ENCODE measurements at regions not wholly inside any gene's neighbourhood (a gene's known extent, or its start where the extent isn't known, plus 50 kb on each side); places are given as distances from the start of the nearest gene placed in this dataset.

DNA sequence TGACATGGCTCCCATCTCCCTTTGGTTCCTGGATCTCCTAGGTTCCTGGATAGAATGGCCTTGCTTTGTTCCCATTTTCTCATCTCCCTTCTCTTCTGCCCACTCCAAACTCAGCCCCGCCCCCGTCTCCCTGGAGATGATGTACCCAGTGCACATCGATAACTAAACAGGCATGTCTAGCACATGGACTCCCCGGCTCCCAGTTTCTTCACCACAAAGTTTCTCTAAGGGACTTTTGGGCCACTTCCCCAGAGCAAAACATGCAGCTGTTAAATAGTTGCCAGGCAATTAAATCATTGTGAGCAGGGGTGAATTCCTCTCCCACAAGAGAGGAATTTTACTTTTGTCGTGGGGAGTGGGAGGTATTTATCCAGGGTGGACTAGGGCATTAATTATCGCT, 259.0 kb downstream of the GADD45G start:
- no peaks in the 10 kb centered on the region for H3K9me3 ChIP-seq (ENCODE audit: control insufficient read depth, insufficient read depth, low read depth, low read length)
- no peaks in the 10 kb centered on the region for H3K27me3 ChIP-seq (ENCODE audit: control insufficient read depth, insufficient read depth, low read length)
- no peak overlapping the region for H3K4me3 ChIP-seq (ENCODE audit: low read depth, low read length)
- no peak overlapping the region for H3K9ac ChIP-seq (ENCODE audit: low read length)
- no peaks in the 10 kb centered on the region for H3K36me3 ChIP-seq (ENCODE audit: control insufficient read depth, insufficient read depth, low read length)
- peaks cover 3% of the 10 kb centered on the region; the same call in 1 of the 2 replicates for H3K4me1 ChIP-seq (ENCODE audit: control insufficient read depth, insufficient read depth, low read length)
- no peak overlapping the region for H3K27ac ChIP-seq (ENCODE audit: low read depth, low read length)

DNA sequence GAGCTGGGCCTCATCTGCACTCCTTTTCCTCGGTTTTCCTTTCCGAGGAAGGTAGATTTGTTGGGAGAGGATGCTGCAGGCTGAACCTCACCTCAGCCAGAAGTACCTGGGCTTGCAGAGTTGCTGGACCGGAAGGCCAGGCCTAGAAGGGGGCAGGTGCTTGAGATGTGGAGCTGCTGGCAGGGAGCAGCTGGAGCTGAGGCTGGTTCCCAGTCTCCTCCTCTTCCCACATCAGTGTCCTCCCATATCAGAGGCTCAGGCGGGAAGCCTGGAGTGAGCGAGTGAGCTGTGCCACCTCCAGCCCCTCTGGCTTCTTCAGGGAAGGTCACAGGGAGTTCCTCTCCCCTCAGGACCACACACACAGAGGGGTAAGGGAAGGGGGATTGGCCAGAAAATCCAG, 259.4 kb downstream of the GADD45G start:
- Histone ChIP-seq H3K9me3 (ENCODE audit: control insufficient read depth, insufficient read depth, low read depth, low read length) (no peaks in the 10 kb centered on the region), H3K27ac (ENCODE audit: low read depth, low read length) (no peak overlapping the region), H3K27me3 (ENCODE audit: control insufficient read depth, insufficient read depth, low read length) (no peaks in the 10 kb centered on the region), H3K4me1 (ENCODE audit: control insufficient read depth, insufficient read depth, low read length) (peaks cover 3% of the 10 kb centered on the region; the same call in 1 of the 2 replicates), H3K36me3 (ENCODE audit: control insufficient read depth, insufficient read depth, low read length) (no peaks in the 10 kb centered on the region), H3K4me3 (ENCODE audit: low read depth, low read length) (no peak overlapping the region), H3K9ac (ENCODE audit: low read length) (no peak overlapping the region)

DNA sequence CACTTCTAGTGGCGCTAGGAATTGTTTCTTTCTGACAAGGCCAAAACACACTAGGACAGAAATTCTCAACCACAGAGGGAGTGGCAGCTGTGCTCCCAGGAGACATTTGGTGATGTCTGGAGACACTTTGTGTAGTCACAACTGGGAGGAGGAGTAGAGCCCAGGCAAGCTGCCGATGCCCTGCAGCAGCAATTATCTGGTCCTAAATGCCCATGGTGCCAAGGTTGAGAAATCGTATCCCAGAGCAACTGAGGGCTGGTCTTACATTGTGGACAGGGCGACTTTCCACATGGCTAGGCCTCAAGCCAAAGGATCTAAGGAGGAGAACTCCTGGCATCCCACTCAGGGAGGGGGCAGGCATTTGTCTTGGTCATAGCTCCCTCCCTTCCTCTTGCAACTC, 259.9 kb downstream of the GADD45G start:
- Histone ChIP-seq H3K36me3 (ENCODE audit: control insufficient read depth, insufficient read depth, low read length) (no peaks in the 10 kb centered on the region), H3K27me3 (ENCODE audit: control insufficient read depth, insufficient read depth, low read length) (no peaks in the 10 kb centered on the region), H3K27ac (ENCODE audit: low read depth, low read length) (no peak overlapping the region), H3K4me1 (ENCODE audit: control insufficient read depth, insufficient read depth, low read length) (peaks cover 3% of the 10 kb centered on the region; the same call in 1 of the 2 replicates), H3K4me3 (ENCODE audit: low read depth, low read length) (no peak overlapping the region), H3K9me3 (ENCODE audit: control insufficient read depth, insufficient read depth, low read depth, low read length) (no peaks in the 10 kb centered on the region), H3K9ac (ENCODE audit: low read length) (no peak overlapping the region)

DNA sequence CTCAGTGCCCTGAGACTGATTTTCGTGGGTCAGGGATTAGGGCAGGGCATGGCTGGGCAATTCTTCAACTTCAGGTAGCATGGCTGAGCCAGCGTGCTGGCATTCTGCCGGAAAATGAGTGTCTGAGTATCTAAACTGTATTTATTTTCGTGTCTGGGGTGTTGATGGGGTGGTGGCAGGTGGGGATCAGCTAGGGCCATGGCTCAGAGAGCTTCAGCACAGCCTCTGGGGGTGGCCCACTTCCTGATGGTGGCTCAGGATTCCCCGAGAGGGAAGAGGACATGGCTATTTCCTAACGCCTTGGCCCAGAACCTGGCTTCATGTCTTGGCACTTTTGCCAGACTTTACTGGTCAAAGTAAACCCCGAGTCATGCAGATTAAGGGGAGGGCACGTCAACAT, 260.5 kb downstream of the GADD45G start:
- Histone ChIP-seq H3K9ac (ENCODE audit: low read length) (no peak overlapping the region), H3K4me1 (ENCODE audit: control insufficient read depth, insufficient read depth, low read length) (peaks cover 3% of the 10 kb centered on the region; the same call in 1 of the 2 replicates), H3K9me3 (ENCODE audit: control insufficient read depth, insufficient read depth, low read depth, low read length) (no peaks in the 10 kb centered on the region), H3K27ac (ENCODE audit: low read depth, low read length) (no peak overlapping the region), H3K27me3 (ENCODE audit: control insufficient read depth, insufficient read depth, low read length) (no peaks in the 10 kb centered on the region), H3K4me3 (ENCODE audit: low read depth, low read length) (no peak overlapping the region), H3K36me3 (ENCODE audit: control insufficient read depth, insufficient read depth, low read length) (no peaks in the 10 kb centered on the region)

DNA sequence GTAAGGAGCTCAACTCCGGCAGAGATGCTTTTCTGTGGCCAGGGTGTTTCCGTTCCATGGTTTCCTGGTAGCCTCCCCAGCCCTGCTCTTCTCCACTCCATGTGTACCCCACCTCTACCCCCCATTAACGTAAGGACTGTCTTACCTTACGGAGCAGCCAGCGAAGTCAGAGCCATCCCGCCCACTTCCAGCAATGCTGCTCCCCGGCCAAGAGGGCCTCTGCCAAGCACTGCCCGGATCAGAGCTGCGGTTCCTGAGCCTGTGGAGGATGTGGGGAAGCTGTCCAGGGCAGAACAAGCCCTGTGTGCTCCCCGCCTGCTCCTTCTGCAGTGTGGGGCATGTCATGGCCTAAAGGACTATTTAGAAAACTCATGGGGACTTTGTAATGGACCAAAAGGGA, 261.2 kb downstream of the GADD45G start:
- no peak overlapping the region for H3K4me3 ChIP-seq (ENCODE audit: low read depth, low read length)
- no peak overlapping the region for H3K9ac ChIP-seq (ENCODE audit: low read length)
- H3K4me1 ChIP-seq (ENCODE audit: control insufficient read depth, insufficient read depth, low read length): peaks cover 3% of the 10 kb centered on the region; the same call in 1 of the 2 replicates
- H3K9me3 ChIP-seq (ENCODE audit: control insufficient read depth, insufficient read depth, low read depth, low read length): no peaks in the 10 kb centered on the region
- no peak overlapping the region for H3K27ac ChIP-seq (ENCODE audit: low read depth, low read length)
- H3K36me3 ChIP-seq (ENCODE audit: control insufficient read depth, insufficient read depth, low read length): no peaks in the 10 kb centered on the region
- H3K27me3 ChIP-seq (ENCODE audit: control insufficient read depth, insufficient read depth, low read length): no peaks in the 10 kb centered on the region

DNA sequence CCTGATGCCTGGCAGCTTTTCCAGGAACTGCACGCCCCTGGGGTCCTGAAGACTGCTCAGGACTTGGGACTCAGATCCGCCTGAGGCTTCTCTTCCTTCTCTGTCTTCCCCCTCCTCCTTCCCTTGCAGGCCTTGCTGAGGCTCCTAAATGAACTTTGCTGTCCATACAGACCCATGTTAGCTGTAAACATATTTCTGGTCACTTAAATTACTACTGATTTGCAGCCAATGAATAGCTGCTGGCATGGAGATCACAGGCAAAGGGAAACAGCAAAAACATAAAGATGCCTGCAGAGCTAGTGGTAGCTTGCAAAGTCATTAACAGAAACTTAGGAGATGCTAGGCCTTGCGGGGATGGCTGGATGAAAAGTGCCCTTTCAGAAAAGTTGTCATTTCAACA, 261.9 kb downstream of the GADD45G start:
- Histone ChIP-seq H3K4me1 (ENCODE audit: control insufficient read depth, insufficient read depth, low read length) (peaks cover 3% of the 10 kb centered on the region; the same call in 1 of the 2 replicates), H3K9ac (ENCODE audit: low read length) (no peak overlapping the region), H3K36me3 (ENCODE audit: control insufficient read depth, insufficient read depth, low read length) (no peaks in the 10 kb centered on the region), H3K27ac (ENCODE audit: low read depth, low read length) (no peak overlapping the region), H3K27me3 (ENCODE audit: control insufficient read depth, insufficient read depth, low read length) (no peaks in the 10 kb centered on the region), H3K9me3 (ENCODE audit: control insufficient read depth, insufficient read depth, low read depth, low read length) (no peaks in the 10 kb centered on the region), H3K4me3 (ENCODE audit: low read depth, low read length) (no peak overlapping the region)

DNA sequence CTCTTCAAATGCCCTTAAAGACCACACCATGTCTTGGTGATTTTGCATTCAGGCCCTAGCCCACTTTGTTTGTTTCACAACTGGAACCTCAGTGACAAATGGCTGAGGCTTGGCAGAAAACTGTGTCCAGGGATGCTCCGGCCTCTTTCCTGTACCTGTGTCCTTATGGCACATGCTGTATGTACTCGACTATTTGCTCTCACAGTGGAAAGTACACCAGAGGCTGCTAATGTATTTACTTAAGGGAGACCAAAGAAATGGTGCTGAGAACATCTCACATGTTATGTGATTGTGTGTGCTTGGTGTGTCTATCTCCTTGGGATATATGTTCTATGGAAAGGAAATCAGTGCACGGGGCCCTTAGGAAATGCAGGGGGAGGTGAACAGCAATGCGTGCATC, 263.3 kb downstream of the GADD45G start:
- H3K9me3 ChIP-seq (ENCODE audit: control insufficient read depth, insufficient read depth, low read depth, low read length): no peaks in the 10 kb centered on the region
- no peak overlapping the region for H3K9ac ChIP-seq (ENCODE audit: low read length)
- H3K36me3 ChIP-seq (ENCODE audit: control insufficient read depth, insufficient read depth, low read length): no peaks in the 10 kb centered on the region
- H3K4me3 ChIP-seq (ENCODE audit: low read depth, low read length): no peak overlapping the region
- no peak overlapping the region for H3K27ac ChIP-seq (ENCODE audit: low read depth, low read length)
- no peaks in the 10 kb centered on the region for H3K4me1 ChIP-seq (ENCODE audit: control insufficient read depth, insufficient read depth, low read length)
- no peaks in the 10 kb centered on the region for H3K27me3 ChIP-seq (ENCODE audit: control insufficient read depth, insufficient read depth, low read length)

DNA sequence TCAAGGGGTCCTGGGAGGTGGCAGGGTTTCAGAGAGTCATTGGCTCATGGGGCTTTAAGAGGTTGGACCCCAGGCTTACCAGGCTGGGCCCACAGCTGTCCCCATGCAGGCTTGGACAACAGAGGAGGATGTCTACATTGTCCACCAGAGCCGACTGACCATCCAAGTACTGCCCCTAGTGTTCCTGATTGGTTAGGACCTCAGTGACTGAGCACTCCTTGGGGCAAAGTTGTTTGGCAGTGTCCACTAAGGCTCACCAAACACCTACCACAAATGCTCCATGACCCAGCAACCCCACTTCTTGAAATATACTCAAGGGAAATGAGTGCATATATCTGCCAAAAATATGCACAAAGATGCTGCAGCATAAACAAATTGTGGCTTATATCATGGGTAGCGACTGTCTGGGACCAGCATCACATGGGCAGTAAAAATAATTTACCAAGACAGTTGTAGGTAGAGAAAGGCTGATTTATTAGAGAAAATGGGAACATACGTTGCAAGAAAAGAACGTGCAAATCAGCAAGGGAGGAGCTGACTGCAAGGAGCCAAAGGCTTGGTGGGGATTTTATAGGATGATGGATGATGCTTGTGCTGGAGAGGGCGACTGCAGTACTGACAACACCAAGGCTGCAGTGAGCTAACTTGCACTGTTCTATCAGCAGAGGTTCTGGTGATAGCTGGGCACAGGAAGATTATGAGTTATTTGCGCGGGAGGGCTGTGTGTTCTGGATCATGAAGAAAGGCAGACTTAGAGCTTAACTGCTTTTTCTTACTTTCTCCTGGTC, 265.2 kb downstream of the GADD45G start:
- Histone ChIP-seq H3K9me3 (ENCODE audit: control insufficient read depth, insufficient read depth, low read depth, low read length) (no peaks in the 10 kb centered on the region), H3K9ac (ENCODE audit: low read length) (no peak overlapping the region), H3K27me3 (ENCODE audit: control insufficient read depth, insufficient read depth, low read length) (no peaks in the 10 kb centered on the region), H3K4me3 (ENCODE audit: low read depth, low read length) (no peak overlapping the region), H3K4me1 (ENCODE audit: control insufficient read depth, insufficient read depth, low read length) (peaks cover 4% of the 10 kb centered on the region), H3K36me3 (ENCODE audit: control insufficient read depth, insufficient read depth, low read length) (no peaks in the 10 kb centered on the region), H3K27ac (ENCODE audit: low read depth, low read length) (no peak overlapping the region)

DNA sequence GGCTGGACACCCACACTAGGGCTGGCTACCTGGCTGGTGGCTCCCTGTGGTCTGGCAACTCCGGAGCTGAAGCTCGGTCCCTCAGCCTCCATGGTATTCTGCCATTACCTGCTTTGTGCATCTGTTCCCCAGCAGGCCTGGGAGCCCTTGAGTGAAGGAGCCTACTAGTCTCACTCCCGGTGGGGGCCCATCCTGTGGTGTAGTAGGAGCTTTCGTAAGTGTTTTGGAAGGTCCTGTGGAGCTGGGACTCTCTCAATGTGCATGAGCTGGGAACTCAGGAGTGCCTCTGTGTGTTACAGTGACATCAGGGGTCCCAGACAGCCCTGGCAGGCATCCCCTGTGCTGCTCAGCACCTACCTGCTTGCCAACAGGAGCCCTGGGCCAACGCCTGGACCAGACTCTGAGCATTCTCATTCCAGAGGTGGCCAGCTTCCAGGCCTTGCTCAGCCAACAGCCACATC, 267.1 kb downstream of the GADD45G start:
- no peak overlapping the region for H3K9ac ChIP-seq (ENCODE audit: low read length)
- H3K27ac ChIP-seq (ENCODE audit: low read depth, low read length): no peak overlapping the region
- H3K27me3 ChIP-seq (ENCODE audit: control insufficient read depth, insufficient read depth, low read length): no peaks in the 10 kb centered on the region
- H3K9me3 ChIP-seq (ENCODE audit: control insufficient read depth, insufficient read depth, low read depth, low read length): no peaks in the 10 kb centered on the region
- H3K36me3 ChIP-seq (ENCODE audit: control insufficient read depth, insufficient read depth, low read length): no peaks in the 10 kb centered on the region
- H3K4me1 ChIP-seq (ENCODE audit: control insufficient read depth, insufficient read depth, low read length): peaks cover 5% of the 10 kb centered on the region
- no peak overlapping the region for H3K4me3 ChIP-seq (ENCODE audit: low read depth, low read length)

DNA sequence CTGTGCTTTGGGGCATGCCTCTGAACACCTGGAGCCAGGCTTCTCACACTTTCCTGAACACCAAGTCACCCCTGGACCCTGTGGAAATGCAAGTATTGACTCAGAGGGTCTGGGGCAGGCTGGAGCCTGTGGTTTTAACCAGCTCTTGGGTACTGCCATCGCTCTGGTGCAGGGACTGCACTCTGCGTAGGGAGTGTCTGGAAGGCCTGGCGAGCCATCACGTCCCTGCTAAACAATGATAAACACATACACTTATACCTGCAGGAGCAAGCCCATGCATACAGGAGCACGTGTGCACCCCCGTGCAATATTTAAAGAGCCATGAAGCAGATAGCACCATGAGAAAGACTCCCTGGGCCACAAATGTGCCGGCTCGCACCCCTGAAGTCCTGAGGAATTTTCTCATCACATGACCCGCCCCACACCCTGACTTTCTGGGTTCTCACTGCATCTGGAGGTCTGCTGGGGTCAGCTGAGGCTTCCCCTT, 267.7 kb downstream of the GADD45G start:
- no peaks in the 10 kb centered on the region for H3K36me3 ChIP-seq (ENCODE audit: control insufficient read depth, insufficient read depth, low read length)
- no peak overlapping the region for H3K9ac ChIP-seq (ENCODE audit: low read length)
- H3K27me3 ChIP-seq (ENCODE audit: control insufficient read depth, insufficient read depth, low read length): no peaks in the 10 kb centered on the region
- H3K4me1 ChIP-seq (ENCODE audit: control insufficient read depth, insufficient read depth, low read length): peaks cover 5% of the 10 kb centered on the region
- no peak overlapping the region for H3K4me3 ChIP-seq (ENCODE audit: low read depth, low read length)
- H3K9me3 ChIP-seq (ENCODE audit: control insufficient read depth, insufficient read depth, low read depth, low read length): no peaks in the 10 kb centered on the region
- H3K27ac ChIP-seq (ENCODE audit: low read depth, low read length): no peak overlapping the region

DNA sequence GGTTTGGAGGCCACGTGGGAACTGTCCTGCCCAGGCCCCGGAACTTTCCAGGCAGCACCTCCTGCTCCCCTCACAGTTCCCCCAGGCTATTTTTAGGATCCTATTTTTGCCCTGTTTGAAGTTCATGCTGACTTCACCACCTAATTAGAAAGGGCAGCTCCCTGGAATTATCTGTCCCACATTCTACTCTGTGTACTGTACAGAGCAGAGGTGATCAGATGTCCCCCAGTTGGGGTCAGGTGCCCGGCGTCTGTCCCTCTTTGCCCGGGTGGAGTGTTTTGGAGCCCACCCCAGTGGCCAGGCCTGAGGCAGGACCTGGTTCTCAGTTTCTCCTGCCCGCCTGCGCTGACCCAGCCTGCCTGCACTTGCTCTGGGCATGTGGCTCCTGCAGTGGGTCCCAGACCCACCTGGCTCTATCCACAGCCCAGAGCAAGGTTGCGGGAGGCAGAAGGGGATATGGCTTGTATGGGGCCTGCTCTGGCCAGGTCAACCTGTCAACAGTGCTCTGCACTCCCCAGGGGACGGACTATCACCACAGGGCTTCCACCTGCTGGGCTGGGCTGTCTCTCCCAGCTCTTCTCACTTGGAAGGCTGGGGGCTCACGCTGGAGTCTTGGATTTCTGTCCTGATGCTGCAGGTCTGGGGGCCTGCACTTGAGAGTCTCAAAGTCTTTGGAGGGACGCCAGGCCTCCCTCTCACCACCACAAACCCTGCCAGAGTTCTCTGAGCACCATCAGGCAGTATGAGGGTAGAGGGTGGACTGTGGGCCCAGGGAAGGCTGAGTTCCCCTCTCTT, 268.3 kb downstream of the GADD45G start:
- Histone ChIP-seq H3K27me3 (ENCODE audit: control insufficient read depth, insufficient read depth, low read length) (no peaks in the 10 kb centered on the region), H3K4me1 (ENCODE audit: control insufficient read depth, insufficient read depth, low read length) (peaks cover 5% of the 10 kb centered on the region), H3K4me3 (ENCODE audit: low read depth, low read length) (no peak overlapping the region), H3K9me3 (ENCODE audit: control insufficient read depth, insufficient read depth, low read depth, low read length) (no peaks in the 10 kb centered on the region), H3K9ac (ENCODE audit: low read length) (no peak overlapping the region), H3K36me3 (ENCODE audit: control insufficient read depth, insufficient read depth, low read length) (no peaks in the 10 kb centered on the region), H3K27ac (ENCODE audit: low read depth, low read length) (no peak overlapping the region)

All from HUES6 (cell line).